Vagina (tissue), 2 donors: ENCODE measurements at regions not wholly inside any gene's neighbourhood (a gene's known extent, or its start where the extent isn't known, plus 50 kb on each side); places are given as distances from the start of the nearest gene placed in this dataset.

Experiments
- DNase-seq, 2 donors: peaks; one replicate each; pipeline ENCODE4 v3.0.0-alpha.2; 2017; ENCODE audit errors: extremely low spot score in 2 of 2
- H3K27ac ChIP-seq: fragments of 200-600 bp; sonication (generic); one replicate; pipeline ENCODE4 v1.5.1; 2019
- H3K27me3 ChIP-seq: fragments of 200-600 bp; sonication (generic); one replicate; pipeline ENCODE4 v1.5.1; 2019
- H3K36me3 ChIP-seq, 2 donors: fragments of 200-600 bp; sonication (generic); one replicate each; pipeline ENCODE4 v1.5.1; 2017 to 2019
- H3K4me1 ChIP-seq: fragments of 200-600 bp; sonication (generic); one replicate; pipeline ENCODE4 v1.5.1; 2019
- H3K4me3 ChIP-seq, 2 donors: fragments of 200-600 bp; sonication (generic); 1 replicate in 1 of 2; 2 replicates in 1 of 2; pipeline ENCODE4 v1.5.1; 2016 to 2019
- H3K9me3 ChIP-seq: fragments of 200-600 bp; sonication (generic); one replicate; pipeline ENCODE4 v1.5.1; 2019
- CTCF ChIP-seq, 3 experiments: fragments of 450-650 bp in 2 of 3; fragments of 200-600 bp in 1 of 3; sonication (generic) in 1 of 3; IDR thresholded peaks; one replicate each; pipeline ENCODE4 v1.5.1; 2017 to 2019; ENCODE audit warnings: antibody characterized with exemption in 3 of 3, mild to moderate bottlenecking in 2 of 3, moderate library complexity in 2 of 3
- POLR2A ChIP-seq, 2 donors: fragments of 450-650 bp; IDR thresholded peaks; one replicate each; pipeline ENCODE4 v1.6.1; 2017; ENCODE audit warnings: antibody characterized with exemption in 2 of 2, mild to moderate bottlenecking in 2 of 2, moderate library complexity in 2 of 2
- POLR2AphosphoS5 ChIP-seq, 2 donors: sonication (generic); formaldehyde crosslinking; IDR thresholded peaks; one replicate each; pipeline ENCODE4 v1.9.0; 2017; ENCODE audit warnings: antibody characterized with exemption in 2 of 2, mild to moderate bottlenecking in 2 of 2, low read depth in 1 of 2; ENCODE audit not compliant: insufficient read depth in 1 of 2
- intact Hi-C: fragments of 100-400 bp; cut with DNase I; formaldehyde crosslinking; loops from one replicate; pipeline ENCODE4 v1.15.1; 2023

- TF ChIP-seq POLR2A (IDR thresholded peaks at IDR 0.05) = no peak
- TF ChIP-seq CTCF (IDR thresholded peaks at IDR 0.05) = no peak
- no peak for TF ChIP-seq POLR2AphosphoS5 (IDR thresholded peaks at IDR 0.05; ENCODE audit: insufficient read depth in 1 of 2, low read depth in 1 of 2)
- Histone ChIP-seq H3K9me3 (no peaks in the 10 kb centered on the region), H3K36me3 (no peaks in the 10 kb centered on the region), H3K27ac (no peak overlapping the region), H3K4me3 (no peak overlapping the region), H3K4me1 (no peaks in the 10 kb centered on the region), H3K27me3 (no peaks in the 10 kb centered on the region)
- DNase-seq = no peak
- intact Hi-C loops = no loop called here
Observed at GRCh38 chr2:14827226-14828023, 194.9 kb downstream of the LRATD1 start.

- H3K36me3 ChIP-seq = no peaks in the 10 kb centered on the region
- intact Hi-C loops = no loop called here
- H3K27ac ChIP-seq = no peak overlapping the region
- no peak for DNase-seq
- TF ChIP-seq CTCF (IDR thresholded peaks at IDR 0.05) (no peak), POLR2AphosphoS5 (IDR thresholded peaks at IDR 0.05; ENCODE audit: insufficient read depth in 1 of 2, low read depth in 1 of 2) (no peak), POLR2A (IDR thresholded peaks at IDR 0.05) (no peak)
- H3K27me3 ChIP-seq = no peaks in the 10 kb centered on the region
- no peak overlapping the region for H3K4me3 ChIP-seq
- H3K9me3 ChIP-seq = no peaks in the 10 kb centered on the region
- no peaks in the 10 kb centered on the region for H3K4me1 ChIP-seq
Observed at GRCh38 chr2:14828223-14828622, 195.7 kb downstream of the LRATD1 start.

GRCh38 chr2:14828968-14829367 is 196.5 kb downstream of the LRATD1 start:
- no peaks in the 10 kb centered on the region for H3K36me3 ChIP-seq
- intact Hi-C loops = no loop called here
- H3K27me3 ChIP-seq = no peaks in the 10 kb centered on the region
- no peak for DNase-seq
- no peak overlapping the region for H3K27ac ChIP-seq
- no peaks in the 10 kb centered on the region for H3K4me1 ChIP-seq
- TF ChIP-seq POLR2A (IDR thresholded peaks at IDR 0.05) (no peak), CTCF (IDR thresholded peaks at IDR 0.05) (no peak), POLR2AphosphoS5 (IDR thresholded peaks at IDR 0.05; ENCODE audit: insufficient read depth in 1 of 2, low read depth in 1 of 2) (no peak)
- no peaks in the 10 kb centered on the region for H3K9me3 ChIP-seq
- H3K4me3 ChIP-seq = no peak overlapping the region

GRCh38 chr2:14831458-14831857 is 198.9 kb downstream of the LRATD1 start:
- Histone ChIP-seq H3K4me3 (no peak overlapping the region), H3K9me3 (no peaks in the 10 kb centered on the region), H3K36me3 (no peaks in the 10 kb centered on the region), H3K27me3 (no peaks in the 10 kb centered on the region), H3K27ac (no peak overlapping the region), H3K4me1 (no peaks in the 10 kb centered on the region)
- intact Hi-C loops = no loop called here
- DNase-seq = no peak
- TF ChIP-seq POLR2AphosphoS5 (IDR thresholded peaks at IDR 0.05; ENCODE audit: insufficient read depth in 1 of 2, low read depth in 1 of 2) (no peak), POLR2A (IDR thresholded peaks at IDR 0.05) (no peak), CTCF (IDR thresholded peaks at IDR 0.05) (no peak)

GRCh38 chr2:14843507-14844204 is 211.1 kb downstream of the LRATD1 start:
- Histone ChIP-seq H3K9me3 (no peaks in the 10 kb centered on the region), H3K27ac (no peak overlapping the region), H3K36me3 (no peaks in the 10 kb centered on the region), H3K4me1 (no peaks in the 10 kb centered on the region), H3K4me3 (no peak overlapping the region), H3K27me3 (no peaks in the 10 kb centered on the region)
- no peak for TF ChIP-seq POLR2AphosphoS5 (IDR thresholded peaks at IDR 0.05; ENCODE audit: insufficient read depth in 1 of 2, low read depth in 1 of 2)
- no peak for TF ChIP-seq CTCF (IDR thresholded peaks at IDR 0.05)
- TF ChIP-seq POLR2A (IDR thresholded peaks at IDR 0.05) = no peak
- intact Hi-C loops = no loop called here
- no peak for DNase-seq
